Kidney epithelial cell (primary cell): ENCODE measurements at regions not wholly inside any gene's neighbourhood (a gene's known extent, or its start where the extent isn't known, plus 50 kb on each side); places are given as distances from the start of the nearest gene placed in this dataset.
"Not testable (repeated sequence)": the region's sequence is repeated elsewhere in the genome, so short reads cannot be mapped to it uniquely, and the experiment has no call there.

Experiments used
- DNase-seq: peaks from one replicate; pipeline ENCODE4 v3.0.0-alpha.2; 2010; ENCODE audit warnings: low read depth
- H3K27me3 ChIP-seq: 2 replicates; pipeline ENCODE4 v1.6.0; 2011; ENCODE audit warnings: low read length; ENCODE audit not compliant: control insufficient read depth, insufficient read depth
- H3K36me3 ChIP-seq: 2 replicates; pipeline ENCODE4 v1.5.1; 2011; ENCODE audit warnings: low read length; ENCODE audit not compliant: control insufficient read depth, insufficient read depth
- H3K4me3 ChIP-seq: 2 replicates; pipeline ENCODE4 v1.5.1; 2011; ENCODE audit warnings: low read depth, mild to moderate bottlenecking, control low read depth, low read length
- TF ChIP-seq, protein P1 (sequence below): IDR thresholded peaks from 2 replicates; pipeline ENCODE4 v1.5.1; 2011; ENCODE audit warnings: mild to moderate bottlenecking, moderate library complexity, low read length, control low read depth, inconsistent platforms; ENCODE audit not compliant: insufficient read depth, poor library complexity, severe bottlenecking

DNA sequence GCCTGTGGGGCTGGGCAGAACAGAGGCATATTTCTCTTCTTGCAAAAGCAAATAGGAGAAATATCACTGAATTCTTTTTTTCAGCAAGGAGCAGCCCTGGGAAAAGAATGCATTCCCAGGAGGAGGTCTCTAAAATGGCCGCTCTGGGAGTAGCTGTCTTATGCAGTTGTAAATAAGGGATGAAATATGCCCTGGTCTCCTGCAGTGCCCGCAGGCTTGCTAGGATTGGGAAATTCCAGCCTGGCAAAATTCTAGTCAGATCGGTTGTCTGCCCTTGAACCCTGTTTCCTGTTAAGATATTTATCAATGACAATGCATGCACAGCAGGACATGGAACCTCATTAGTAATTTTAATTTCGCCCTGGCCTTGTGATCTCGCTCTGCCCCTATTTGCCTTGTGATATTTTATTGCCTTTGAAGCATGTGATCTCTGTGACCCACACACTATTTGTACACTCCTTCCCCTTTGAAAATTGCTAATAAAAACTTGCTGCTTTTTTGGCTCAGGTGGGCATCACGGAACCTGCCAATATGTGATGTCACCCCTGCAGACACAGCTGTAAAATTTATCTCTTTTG, 1993.2 kb downstream of the PCDH9 start:
- TF ChIP-seq, protein P1, sequence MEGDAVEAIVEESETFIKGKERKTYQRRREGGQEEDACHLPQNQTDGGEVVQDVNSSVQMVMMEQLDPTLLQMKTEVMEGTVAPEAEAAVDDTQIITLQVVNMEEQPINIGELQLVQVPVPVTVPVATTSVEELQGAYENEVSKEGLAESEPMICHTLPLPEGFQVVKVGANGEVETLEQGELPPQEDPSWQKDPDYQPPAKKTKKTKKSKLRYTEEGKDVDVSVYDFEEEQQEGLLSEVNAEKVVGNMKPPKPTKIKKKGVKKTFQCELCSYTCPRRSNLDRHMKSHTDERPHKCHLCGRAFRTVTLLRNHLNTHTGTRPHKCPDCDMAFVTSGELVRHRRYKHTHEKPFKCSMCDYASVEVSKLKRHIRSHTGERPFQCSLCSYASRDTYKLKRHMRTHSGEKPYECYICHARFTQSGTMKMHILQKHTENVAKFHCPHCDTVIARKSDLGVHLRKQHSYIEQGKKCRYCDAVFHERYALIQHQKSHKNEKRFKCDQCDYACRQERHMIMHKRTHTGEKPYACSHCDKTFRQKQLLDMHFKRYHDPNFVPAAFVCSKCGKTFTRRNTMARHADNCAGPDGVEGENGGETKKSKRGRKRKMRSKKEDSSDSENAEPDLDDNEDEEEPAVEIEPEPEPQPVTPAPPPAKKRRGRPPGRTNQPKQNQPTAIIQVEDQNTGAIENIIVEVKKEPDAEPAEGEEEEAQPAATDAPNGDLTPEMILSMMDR: no peak
- H3K4me3 ChIP-seq: no peak overlapping the region
- no peaks in the 10 kb centered on the region for H3K27me3 ChIP-seq
- no peak for DNase-seq
- H3K36me3 ChIP-seq: no peaks in the 10 kb centered on the region

DNA sequence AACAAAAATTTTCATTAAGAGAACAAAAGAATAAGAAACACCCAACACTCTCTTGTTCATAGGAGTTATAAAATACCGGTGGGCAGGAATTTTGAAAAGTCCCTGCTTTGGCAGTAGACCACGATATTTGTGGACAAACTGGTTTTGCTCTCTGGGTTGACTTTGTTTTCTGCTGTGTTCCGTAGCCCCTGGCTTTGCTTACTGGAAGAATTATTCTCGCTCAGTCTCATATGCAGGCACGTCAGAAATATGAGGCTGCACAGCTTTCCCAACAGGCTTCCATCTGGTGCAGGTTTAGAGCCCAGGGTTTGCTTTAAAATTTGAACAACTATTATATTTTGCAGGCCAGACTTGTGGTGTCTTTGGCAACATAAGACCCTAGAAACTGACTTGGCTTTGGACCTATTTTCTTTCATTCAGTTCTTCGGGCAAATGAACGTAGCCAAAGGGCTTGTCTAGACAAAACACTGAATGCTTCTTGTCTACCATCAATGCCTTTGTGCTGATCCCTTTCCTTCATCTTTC, 2012.6 kb downstream of the PCDH9 start:
- no peak for DNase-seq
- TF ChIP-seq, protein P1: no peak

DNA sequence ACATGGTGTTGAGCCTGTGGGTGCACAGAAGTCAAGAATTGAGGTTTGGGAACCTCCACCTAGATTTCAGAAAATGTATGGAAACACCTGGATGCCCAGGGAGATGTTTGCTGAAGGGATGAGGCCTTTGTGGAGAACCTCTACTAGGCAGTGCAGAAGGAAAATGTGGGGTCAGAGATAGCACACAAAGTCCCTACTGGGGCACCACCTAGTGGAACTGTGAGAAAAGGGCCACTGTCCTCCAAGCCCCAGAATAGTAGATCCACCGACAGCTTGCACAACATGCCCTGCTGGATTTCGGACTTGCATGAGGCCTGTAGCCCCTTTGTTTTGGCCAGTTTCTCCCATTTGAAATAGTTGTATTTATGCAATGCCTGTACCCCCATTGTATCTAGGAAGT, 2027.3 kb downstream of the PCDH9 start:
- H3K4me3 ChIP-seq, H3K36me3 ChIP-seq, H3K27me3 ChIP-seq, DNase-seq: not testable (repeated sequence)
- TF ChIP-seq, protein P1: peak; percentile 6

More for the DNA sequence above, 2012.6 kb downstream of the PCDH9 start:
- H3K36me3 ChIP-seq: no peaks in the 10 kb centered on the region
- H3K27me3 ChIP-seq: no peaks in the 10 kb centered on the region
- no peak overlapping the region for H3K4me3 ChIP-seq

DNA sequence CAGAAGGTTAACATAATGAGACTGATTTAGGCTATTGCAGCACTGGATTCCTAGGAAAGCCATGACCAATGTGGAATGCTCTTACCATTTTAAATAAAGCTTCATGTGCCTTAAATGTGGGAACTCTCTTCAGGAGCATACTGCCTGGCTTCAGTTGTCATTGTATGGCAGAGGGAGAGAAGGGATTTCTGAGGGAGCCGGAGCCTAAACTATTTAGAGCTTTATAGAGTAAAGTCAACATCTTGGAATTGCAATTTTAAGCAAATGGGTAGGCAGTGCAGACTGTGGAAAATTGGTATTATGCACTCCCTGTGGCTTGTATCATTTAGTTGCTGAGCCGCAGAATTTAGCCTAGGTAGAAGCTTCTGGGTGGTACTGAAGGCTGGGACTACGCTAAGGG, 2041.4 kb downstream of the PCDH9 start:
- TF ChIP-seq, protein P1: no peak
- no peaks in the 10 kb centered on the region for H3K36me3 ChIP-seq
- no peak for DNase-seq
- no peaks in the 10 kb centered on the region for H3K27me3 ChIP-seq
- no peak overlapping the region for H3K4me3 ChIP-seq

DNA sequence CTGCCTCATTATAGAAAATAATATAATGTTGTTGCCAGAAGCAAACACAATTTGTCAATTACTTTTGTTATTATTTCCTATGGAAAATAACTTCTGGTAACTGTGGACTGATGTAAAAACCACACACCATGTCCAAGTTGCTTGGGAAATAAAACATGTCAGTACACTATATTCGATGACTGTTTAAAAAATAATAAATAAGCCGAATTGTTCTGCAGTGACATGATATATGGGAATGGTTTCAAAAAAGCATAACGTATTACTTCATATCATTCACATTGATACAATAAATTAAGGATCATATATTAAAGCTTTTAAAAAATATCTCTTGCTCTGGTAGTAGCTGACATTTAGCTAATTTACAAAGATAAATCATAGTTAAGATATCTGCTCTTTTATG, 2062.1 kb downstream of the PCDH9 start:
- no peak overlapping the region for H3K4me3 ChIP-seq
- TF ChIP-seq, protein P1: no peak
- no peak for DNase-seq
- H3K36me3 ChIP-seq: no peaks in the 10 kb centered on the region
- H3K27me3 ChIP-seq: no peaks in the 10 kb centered on the region

DNA sequence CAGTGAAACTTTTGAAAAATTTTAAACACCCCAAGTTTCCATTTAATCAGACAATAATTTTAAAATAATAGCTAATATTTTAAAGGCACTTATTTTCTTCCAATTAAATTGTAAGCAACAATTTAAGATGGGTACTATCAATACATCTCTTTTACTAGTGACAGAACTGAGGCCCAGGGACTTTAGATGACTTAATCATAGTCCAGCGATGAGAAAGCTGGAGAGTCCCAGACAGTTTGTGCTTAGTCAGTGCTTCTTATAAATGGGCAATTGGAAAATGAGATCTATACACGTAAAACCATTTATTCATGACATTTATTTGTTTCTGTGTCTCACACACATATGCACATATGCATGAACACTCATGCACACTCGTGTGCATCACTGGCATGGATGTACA, 2063.5 kb downstream of the PCDH9 start:
- Histone ChIP-seq H3K27me3 (no peaks in the 10 kb centered on the region), H3K4me3 (no peak overlapping the region), H3K36me3 (no peaks in the 10 kb centered on the region)
- DNase-seq: no peak
- TF ChIP-seq, protein P1: no peak
